ENCODE measurements at regions not wholly inside any gene's neighbourhood (a gene's known extent, or its start where the extent isn't known, plus 50 kb on each side); places are given as distances from the start of the nearest gene placed in this dataset.

DNA sequence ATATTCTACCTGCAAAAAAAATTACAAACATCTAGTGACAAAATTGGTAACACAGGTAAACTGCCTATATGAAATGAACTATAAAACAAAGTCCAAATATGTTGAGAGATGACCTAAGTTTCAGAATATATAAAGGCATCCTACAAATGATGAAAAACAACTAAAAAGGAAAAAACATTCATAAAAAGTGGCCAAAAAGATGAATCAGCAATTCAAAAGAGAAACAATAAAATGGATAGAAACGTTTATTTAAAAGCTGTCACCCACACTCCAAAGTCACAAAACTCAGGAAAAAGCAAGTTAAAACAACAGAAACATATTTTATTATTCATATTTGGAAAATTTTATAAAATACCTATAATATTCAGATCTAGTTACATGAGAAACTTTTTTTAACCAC, 106.5 kb upstream of the DCN start:
- Mint-ChIP-seq H3K9me3 (no peaks in the 10 kb centered on the region), H3K4me1 (ENCODE audit: low read depth) (peaks cover 9% of the 10 kb centered on the region; the same call in 1 of the 2 replicates), H3K36me3 (ENCODE audit: low read depth) (no peaks in the 10 kb centered on the region), H3K4me3 (no peak overlapping the region), H3K27me3 (ENCODE audit: insufficient read depth) (no peaks in the 10 kb centered on the region; the same call in 1 of the 2 replicates), H3K27ac (no peak overlapping the region)
- DNase-seq, result no peak
- no peak for TF ChIP-seq CTCF (IDR thresholded peaks at IDR 0.05)

GRCh38 chr12:91287753-91288152, 105.1 kb upstream of the DCN start:
- Mint-ChIP-seq H3K4me1 (ENCODE audit: low read depth) (peaks cover 9% of the 10 kb centered on the region; the same call in 1 of the 2 replicates), H3K4me3 (no peak overlapping the region), H3K27ac (no peak overlapping the region), H3K9me3 (no peaks in the 10 kb centered on the region), H3K36me3 (ENCODE audit: low read depth) (no peaks in the 10 kb centered on the region), H3K27me3 (ENCODE audit: insufficient read depth) (no peaks in the 10 kb centered on the region; the same call in 1 of the 2 replicates)
- no peak for TF ChIP-seq CTCF (IDR thresholded peaks at IDR 0.05)
- DNase-seq, result no peak

- Mint-ChIP-seq H3K4me3 (no peak overlapping the region), H3K27ac (no peak overlapping the region), H3K27me3 (ENCODE audit: insufficient read depth) (no peaks in the 10 kb centered on the region), H3K4me1 (ENCODE audit: low read depth) (no peaks in the 10 kb centered on the region), H3K9me3 (no peaks in the 10 kb centered on the region), H3K36me3 (ENCODE audit: low read depth) (no peaks in the 10 kb centered on the region)
- no peak for TF ChIP-seq CTCF (IDR thresholded peaks at IDR 0.05)
- DNase-seq, result no peak
Observed at GRCh38 chr12:91278126-91278525, 95.5 kb upstream of the DCN start.

- no peak for TF ChIP-seq CTCF (IDR thresholded peaks at IDR 0.05)
- H3K36me3 Mint-ChIP-seq (ENCODE audit: low read depth), result no peaks in the 10 kb centered on the region
- H3K4me3 Mint-ChIP-seq, result no peak overlapping the region
- DNase-seq, result no peak
- H3K9me3 Mint-ChIP-seq, result no peaks in the 10 kb centered on the region
- H3K4me1 Mint-ChIP-seq (ENCODE audit: low read depth), result no peaks in the 10 kb centered on the region
- no peaks in the 10 kb centered on the region for H3K27me3 Mint-ChIP-seq (ENCODE audit: insufficient read depth)
- no peak overlapping the region for H3K27ac Mint-ChIP-seq
Observed at GRCh38 chr12:91276509-91276908, 93.9 kb upstream of the DCN start.

- H3K4me1 Mint-ChIP-seq (ENCODE audit: low read depth), result no peaks in the 10 kb centered on the region
- H3K36me3 Mint-ChIP-seq (ENCODE audit: low read depth), result no peaks in the 10 kb centered on the region
- DNase-seq, result no peak
- H3K27ac Mint-ChIP-seq, result no peak overlapping the region
- H3K4me3 Mint-ChIP-seq, result no peak overlapping the region
- no peaks in the 10 kb centered on the region for H3K9me3 Mint-ChIP-seq
- TF ChIP-seq CTCF (IDR thresholded peaks at IDR 0.05), result no peak
- H3K27me3 Mint-ChIP-seq (ENCODE audit: insufficient read depth), result no peaks in the 10 kb centered on the region
Observed at GRCh38 chr12:91275321-91275720, 92.7 kb upstream of the DCN start.

DNA sequence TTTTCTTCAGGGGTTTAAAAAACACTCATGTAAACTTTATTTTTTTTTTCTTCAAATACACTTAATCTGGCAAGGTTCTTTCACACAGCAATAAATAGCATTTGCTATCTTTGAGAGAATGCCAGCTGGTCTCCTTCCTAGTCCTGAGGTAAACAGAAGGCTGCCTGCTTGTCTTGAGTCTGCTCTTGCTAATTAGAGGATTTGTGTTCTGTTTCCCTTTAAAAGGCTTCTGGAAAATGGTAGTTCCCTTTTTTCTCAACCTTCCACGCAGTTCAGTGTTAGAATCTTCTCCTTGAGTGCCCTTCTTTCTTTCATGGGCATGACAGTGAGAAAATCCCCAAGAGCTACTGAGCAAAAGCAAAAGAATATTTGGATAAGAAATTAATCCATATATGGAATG, 92.3 kb upstream of the DCN start:
- TF ChIP-seq CTCF (IDR thresholded peaks at IDR 0.05), result no peak
- Mint-ChIP-seq H3K9me3 (no peaks in the 10 kb centered on the region), H3K36me3 (ENCODE audit: low read depth) (no peaks in the 10 kb centered on the region), H3K27me3 (ENCODE audit: insufficient read depth) (no peaks in the 10 kb centered on the region), H3K27ac (no peak overlapping the region), H3K4me1 (ENCODE audit: low read depth) (no peaks in the 10 kb centered on the region), H3K4me3 (no peak overlapping the region)
- no peak for DNase-seq

All from HFFc6 (cell line).